ENCODE measurements at regions not wholly inside any gene's neighbourhood (a gene's known extent, or its start where the extent isn't known, plus 50 kb on each side); places are given as distances from the start of the nearest gene placed in this dataset.
"Not testable (repeated sequence)": the region's sequence is repeated elsewhere in the genome, so short reads cannot be mapped to it uniquely, and the experiment has no call there.

- no peak for DNase-seq (ENCODE audit: low spot score)
These were observed 140.2 kb downstream of the ENC1 start for GRCh38 chr5:74500110-74500917.

GRCh38 chr5:74499256-74500050 lies 141.1 kb downstream of the ENC1 start:
- DNase-seq (ENCODE audit: low spot score), result no peak

GRCh38 chr5:74497706-74498105 lies 142.8 kb downstream of the ENC1 start:
- DNase-seq (ENCODE audit: low spot score), result no peak

GRCh38 chr5:74493411-74493810 lies 147.1 kb downstream of the ENC1 start:
- no peak for DNase-seq (ENCODE audit: low spot score)

- no peak for DNase-seq (ENCODE audit: low spot score)
These were observed 148.3 kb downstream of the ENC1 start for GRCh38 chr5:74492230-74492629.

- DNase-seq (ENCODE audit: low spot score), result no peak
These were observed 148.9 kb downstream of the ENC1 start for GRCh38 chr5:74491586-74491985.

GRCh38 chr5:74490814-74491213 lies 149.7 kb downstream of the ENC1 start:
- DNase-seq (ENCODE audit: low spot score), result no peak

GRCh38 chr5:74482990-74483389 lies 157.5 kb downstream of the ENC1 start:
- peak; percentile 31 for DNase-seq (ENCODE audit: low spot score)

- DNase-seq (ENCODE audit: low spot score), result no peak
These were observed 158.0 kb downstream of the ENC1 start for GRCh38 chr5:74482523-74482922.

GRCh38 chr5:74481357-74481756 lies 159.2 kb downstream of the ENC1 start:
- not testable (repeated sequence) for DNase-seq (ENCODE audit: low spot score)

- no peak for DNase-seq (ENCODE audit: low spot score)
These were observed 160.3 kb downstream of the ENC1 start for GRCh38 chr5:74480201-74480600.

GRCh38 chr5:74478328-74478727 lies 162.2 kb downstream of the ENC1 start:
- DNase-seq (ENCODE audit: low spot score), result no peak

- DNase-seq (ENCODE audit: low spot score), result no peak
These were observed 162.8 kb downstream of the ENC1 start for GRCh38 chr5:74477761-74478160.

GRCh38 chr5:74476819-74477453 lies 163.6 kb downstream of the ENC1 start:
- DNase-seq (ENCODE audit: low spot score), result no peak

GRCh38 chr5:74476046-74476818 lies 164.3 kb downstream of the ENC1 start:
- no peak for DNase-seq (ENCODE audit: low spot score)

GRCh38 chr5:74471875-74472274 lies 168.7 kb downstream of the ENC1 start:
- no peak for DNase-seq (ENCODE audit: low spot score)

- DNase-seq (ENCODE audit: low spot score), result no peak
These were observed 171.1 kb downstream of the ENC1 start for GRCh38 chr5:74469234-74469994.

- DNase-seq (ENCODE audit: low spot score), result no peak
These were observed 172.1 kb downstream of the ENC1 start for GRCh38 chr5:74468421-74468820.

- DNase-seq (ENCODE audit: low spot score), result no peak
These were observed 174.8 kb downstream of the ENC1 start for GRCh38 chr5:74465724-74466123.

- no peak for DNase-seq (ENCODE audit: low spot score)
These were observed 175.9 kb downstream of the ENC1 start for GRCh38 chr5:74464512-74465209.

- DNase-seq (ENCODE audit: low spot score), result no peak
These were observed 178.2 kb downstream of the ENC1 start for GRCh38 chr5:74462356-74462755.
